GF-D8 (cell line): ENCODE measurements at regions not wholly inside any gene's neighbourhood (a gene's known extent, or its start where the extent isn't known, plus 50 kb on each side); places are given as distances from the start of the nearest gene placed in this dataset.
"Not testable (repeated sequence)": the region's sequence is repeated elsewhere in the genome, so short reads cannot be mapped to it uniquely, and the experiment has no call there.

Experiments used
- DNase-seq: peaks from one replicate; lab custom pipeline; 2025; lab: John Stamatoyannopoulos, UW

DNA sequence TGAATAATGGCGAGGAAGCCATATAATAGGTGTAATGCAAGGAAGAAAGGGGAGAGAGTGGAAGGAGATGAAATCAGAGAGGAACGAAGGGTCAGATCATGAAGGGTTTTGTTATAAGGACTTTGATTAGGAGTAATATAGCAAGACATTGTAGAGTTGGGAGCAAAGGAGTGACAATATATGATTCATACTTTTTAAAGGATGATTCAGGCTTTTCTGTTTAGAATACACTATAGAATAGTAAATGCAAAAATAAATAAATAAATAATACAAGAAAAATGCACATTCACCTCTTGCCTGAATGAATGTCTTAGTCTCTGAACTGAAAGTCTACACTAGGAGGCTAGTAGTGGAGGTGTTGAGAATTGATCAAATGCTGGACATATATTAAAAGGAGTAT, 1524.4 kb upstream of the AGA start:
- DNase-seq, result no peak

DNA sequence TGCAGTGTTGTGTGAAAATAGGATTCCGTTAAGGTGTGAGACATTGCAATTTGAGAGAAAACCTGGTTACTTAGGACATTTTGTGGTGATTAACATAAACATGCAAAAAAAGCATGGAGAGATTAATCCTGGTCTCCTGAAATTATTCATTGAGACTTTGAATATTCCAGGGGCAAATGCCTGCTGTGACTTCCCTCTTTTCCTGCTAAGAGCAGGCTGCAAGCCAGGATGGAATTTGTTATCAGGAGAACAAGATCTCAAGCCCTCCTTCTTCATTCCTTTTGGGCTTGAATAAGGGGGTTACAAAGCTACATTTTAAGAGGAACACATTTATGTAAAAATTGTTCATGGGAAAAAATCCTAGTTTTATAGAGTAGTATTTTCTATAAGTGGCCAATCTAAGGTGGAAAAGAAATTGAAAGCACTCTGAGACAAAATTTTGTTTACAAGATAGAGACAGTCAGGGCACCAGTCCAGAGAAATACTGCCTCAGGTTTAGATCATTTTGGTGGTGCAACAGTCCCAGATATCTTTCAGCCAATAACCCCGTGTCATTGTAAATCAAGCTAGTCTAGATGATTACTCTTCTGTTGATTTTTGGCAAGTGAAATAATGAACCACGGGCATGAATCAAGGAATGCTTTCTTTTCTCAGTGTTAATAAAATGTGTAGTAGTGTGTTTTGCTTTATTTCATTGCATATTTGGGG, 1528.3 kb upstream of the AGA start:
- DNase-seq, result no peak

DNA sequence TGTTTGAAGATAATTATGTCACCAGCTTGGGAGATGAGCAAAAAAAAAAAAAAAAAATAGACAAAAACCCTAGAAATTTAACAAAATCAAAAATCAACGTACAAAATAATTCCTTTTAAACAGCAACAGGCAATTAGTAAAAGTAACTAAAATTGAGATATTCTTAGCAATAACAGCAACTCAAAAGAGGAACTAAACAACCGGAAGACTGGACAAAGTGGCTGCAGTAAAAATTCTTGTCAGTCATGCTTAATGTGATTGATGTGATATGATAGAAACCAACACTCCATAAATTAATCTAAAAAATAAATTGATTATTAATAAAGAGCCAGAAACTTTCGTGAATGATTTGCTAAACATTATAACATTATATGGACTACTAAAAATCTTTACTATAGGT, 1534.6 kb upstream of the AGA start:
- no peak for DNase-seq

DNA sequence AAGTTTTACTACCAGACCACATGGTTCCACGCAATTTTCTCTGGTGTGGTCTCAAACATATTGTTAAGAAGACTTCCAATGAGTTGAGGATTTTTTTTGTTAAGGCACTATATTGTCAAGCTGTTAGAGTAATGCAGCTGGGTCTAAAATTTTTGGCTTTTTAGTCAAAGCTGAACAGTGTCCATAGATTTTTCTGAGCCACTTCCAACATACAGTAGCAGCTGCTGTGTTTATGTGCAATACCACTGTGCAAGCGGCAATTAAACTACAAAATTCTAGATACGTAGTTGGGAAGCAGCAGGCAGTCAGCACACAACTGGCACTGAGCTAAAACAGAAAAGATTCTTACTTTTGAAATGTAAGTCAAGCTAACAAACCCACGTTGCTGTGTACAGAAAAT, 1551.1 kb upstream of the AGA start:
- DNase-seq, result no peak

DNA sequence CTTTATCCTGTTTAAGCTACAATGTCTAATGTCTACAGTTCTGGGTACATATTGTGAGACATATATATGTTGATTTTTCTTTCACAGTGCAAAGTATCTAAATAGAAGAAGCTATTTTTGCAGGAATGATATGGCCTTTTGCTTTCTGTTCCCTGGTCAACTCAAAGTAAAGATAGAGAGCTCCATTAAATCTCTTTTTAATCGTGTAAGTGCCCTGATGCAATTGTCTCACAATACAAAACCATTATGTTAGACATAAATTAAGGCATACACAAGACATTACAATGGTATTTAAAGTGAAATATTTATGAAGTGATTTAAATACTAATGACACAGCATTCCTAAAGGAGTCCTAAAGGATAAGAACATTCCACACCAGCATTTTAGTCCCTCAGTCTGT, 1559.7 kb upstream of the AGA start:
- DNase-seq, result no peak

DNA sequence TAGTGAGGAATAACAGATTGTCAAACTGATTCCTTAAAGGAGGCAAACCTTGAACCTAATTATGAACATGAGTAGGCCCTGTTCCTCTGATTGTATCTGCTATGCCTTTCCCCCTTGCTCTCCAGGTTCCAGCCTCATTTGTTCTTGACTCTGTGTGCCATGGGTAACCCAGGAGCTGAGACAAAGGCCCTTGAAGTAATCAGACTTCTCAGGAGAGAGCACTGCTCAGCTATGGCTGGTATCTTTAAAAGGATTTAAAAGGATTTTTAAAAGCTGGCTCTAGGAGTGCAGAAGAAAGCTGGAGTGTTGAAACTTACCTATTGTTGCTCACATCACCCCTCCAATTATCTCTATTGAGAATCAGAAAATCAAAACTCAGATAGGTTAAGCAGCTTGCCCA, 1565.5 kb upstream of the AGA start:
- no peak for DNase-seq

DNA sequence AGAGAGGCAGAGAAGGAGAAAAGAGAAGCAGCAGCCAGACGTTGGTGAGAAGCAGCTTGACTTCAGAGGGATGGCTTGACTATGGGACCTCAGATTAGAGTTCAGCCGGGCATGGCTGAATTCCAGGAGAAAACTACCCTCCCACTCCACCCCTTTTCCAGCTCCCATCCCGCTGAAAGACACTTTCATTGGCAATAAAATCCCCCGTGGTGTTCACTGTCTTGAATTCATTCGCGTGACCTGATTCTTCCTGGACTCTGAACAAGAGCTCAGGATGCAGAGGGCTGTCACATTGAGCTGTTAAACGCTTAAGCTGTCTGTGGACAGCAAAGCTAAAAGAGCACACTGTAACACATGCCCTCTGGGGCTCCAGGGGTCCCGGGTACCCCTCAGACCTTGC, 1575.3 kb upstream of the AGA start:
- DNase-seq, result no peak

DNA sequence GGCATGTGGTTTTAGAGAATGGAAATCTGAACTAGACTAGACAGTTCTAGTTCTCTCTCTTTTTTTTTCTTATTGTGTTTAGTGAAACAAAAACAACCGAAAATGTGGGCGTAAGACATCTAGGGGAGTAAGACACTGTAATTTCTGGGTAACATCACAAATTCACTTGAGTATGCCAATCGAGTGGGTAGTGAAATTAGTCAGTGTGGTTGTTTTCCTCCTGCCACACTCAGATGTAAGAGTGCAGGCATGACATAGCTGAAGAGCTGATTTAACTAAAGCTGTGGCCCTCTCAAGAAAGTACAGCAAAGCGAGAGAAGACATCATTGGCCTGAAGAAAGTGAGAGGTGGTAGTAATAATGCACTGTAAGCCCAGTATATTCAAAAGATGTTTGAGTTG, 1585.3 kb upstream of the AGA start:
- DNase-seq, result no peak

DNA sequence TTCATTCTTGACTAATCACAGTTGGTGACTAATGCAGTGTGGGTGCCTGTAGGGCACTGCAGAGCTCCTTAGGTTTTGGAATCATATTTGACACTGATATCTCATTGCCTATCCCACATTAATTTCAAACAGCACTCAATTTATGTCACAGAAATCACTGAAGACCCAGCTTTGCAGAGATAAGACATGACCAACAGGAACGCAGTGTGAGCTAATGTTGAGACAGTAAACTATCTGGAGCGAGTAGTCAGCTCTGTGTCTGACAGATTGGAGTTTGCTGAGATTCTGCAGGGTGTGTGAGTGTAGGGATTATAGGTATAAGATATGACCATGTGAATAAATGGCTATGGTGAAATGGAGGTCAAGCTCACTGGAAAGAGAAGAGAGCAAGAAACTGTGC, 1586.1 kb upstream of the AGA start:
- DNase-seq, result no peak

DNA sequence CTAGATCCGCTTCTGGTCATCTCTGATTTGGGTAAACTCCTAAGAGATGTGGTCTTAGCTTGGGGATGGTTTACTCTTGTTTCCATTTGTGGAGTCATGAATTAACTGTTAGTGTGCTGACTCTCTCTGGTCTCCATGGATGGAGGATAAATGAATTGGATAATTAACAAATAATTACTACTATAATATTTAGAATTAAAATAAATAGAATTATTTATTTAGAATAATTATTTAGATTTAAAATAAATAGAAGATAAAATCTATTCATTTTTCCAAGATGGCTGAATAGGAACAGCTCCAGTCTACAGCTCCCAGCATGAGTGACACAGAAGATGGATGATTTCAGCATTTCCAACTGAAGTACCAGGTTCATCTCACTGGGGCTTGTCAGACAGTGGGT, 1587.4 kb upstream of the AGA start:
- no peak for DNase-seq

DNA sequence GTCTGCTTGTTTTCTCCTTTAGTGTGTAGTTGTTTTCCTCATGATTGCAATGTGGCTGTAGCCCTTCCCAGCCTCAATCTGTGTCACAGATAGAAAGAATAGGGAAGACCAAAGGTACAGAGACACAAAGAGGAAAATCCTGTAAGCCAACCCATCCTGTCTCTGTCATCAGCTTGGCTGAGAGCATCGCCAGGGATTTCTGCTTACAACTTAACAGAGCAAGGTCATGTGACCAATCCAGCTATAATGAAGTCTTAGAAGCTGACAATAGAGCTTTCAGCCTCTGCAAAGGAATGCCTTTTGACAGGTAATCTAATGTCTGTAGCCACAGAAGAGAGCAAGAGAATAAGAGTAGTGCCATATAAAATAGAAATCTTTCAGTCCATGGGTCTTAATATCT, 1598.0 kb upstream of the AGA start:
- no peak for DNase-seq

DNA sequence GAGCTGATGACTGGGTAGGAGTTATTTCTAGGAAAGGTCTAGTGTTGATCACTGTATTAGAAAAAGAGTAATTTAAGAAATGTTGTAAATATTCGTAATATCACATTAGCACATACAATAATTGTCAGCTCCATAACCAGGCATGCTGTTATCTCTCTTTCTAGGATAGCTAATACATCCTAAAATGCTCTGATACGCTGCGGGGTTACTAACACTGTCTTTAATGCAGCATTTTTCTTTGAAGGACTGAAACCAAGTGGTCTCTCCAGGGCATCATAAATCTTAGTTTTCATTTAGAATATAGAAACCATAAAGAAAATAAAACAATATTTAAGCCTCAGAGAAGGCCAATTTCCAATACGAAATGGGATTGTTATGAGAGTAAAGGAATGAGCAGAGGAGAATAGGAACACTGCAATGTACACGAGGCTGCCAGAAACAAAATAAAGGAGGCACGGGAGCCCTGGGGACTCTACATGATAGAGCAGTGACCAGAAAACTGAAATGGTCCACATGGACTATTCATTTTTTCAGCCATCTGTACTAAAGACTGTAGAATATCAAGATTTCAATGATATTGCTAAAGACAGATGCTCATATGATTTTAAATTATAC, 1606.7 kb upstream of the AGA start:
- no peak for DNase-seq

DNA sequence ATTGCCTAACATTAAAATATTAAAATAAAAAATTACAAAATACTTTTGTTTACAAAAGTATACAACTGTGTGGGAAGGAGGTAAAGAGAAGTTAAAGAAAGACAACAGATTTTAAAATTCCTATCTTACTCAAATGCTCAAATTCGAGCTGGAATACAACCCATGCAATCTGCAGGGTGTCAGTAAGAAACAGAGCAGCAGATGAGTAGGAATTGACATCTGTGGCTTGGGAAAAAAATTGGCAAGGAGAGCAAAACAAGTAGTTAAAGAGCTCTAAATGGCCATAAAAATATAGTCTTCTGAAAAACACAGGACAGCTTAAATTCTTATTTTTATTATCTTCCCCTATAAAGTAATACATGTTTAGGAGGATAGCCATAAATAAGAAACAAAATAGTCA, 1609.0 kb upstream of the AGA start:
- DNase-seq, result no peak

DNA sequence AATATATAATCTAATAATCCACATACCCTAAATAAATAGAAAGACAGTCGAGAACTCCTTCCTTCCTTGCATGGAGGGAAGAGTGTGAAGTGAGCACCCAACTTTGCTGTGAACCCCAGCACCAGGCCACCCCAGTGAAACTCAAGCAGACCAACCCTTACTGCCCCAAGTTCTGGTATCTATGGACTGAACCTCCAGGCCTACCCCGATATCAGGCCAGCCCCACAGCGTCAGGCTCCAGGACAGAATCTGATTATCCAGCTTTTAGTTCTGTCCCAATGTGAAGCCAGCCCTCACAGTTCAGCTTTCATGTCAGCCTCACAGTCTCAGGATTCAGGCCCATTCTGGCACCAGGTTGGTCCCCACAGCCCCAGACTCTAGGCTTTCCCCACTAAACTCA, 1617.2 kb upstream of the AGA start:
- no peak for DNase-seq

DNA sequence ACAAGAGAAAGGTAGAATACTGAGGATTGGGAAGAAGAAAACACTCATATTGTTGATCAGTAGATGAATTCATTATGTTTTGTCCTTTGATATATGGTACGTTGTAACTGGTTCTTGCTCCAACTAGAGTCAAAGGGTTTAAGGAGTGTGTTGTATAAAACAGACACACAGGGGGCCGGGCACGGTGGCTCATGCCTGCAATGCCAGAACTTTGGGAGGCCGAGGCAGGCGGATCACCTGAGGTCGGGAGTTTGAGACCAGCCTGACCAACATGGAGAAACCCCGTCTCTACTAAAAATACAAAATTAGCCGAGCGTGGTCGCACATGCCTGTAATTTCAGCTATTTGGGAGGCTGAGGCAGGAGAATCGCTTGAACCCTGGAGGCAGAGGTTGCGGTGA, 1624.0 kb upstream of the AGA start:
- not testable (repeated sequence) for DNase-seq

DNA sequence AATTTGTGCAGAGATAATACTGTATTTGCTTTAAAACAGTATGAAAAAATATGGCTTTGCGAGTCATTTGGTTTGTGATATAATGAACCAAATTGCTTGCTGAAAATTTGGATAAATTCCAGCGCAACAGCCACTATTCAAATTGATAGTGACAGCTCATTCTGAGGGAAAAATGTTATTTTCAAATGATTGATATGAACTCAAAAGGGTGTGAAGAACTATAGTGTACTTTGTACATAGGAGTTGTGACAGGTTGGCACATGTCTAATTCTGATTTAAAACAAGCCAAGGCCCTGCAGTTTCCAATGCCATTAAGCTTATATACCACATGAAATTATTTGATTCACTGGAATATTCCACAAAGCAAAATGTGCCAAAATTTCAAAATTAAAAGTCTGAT, 1628.9 kb upstream of the AGA start:
- no peak for DNase-seq

DNA sequence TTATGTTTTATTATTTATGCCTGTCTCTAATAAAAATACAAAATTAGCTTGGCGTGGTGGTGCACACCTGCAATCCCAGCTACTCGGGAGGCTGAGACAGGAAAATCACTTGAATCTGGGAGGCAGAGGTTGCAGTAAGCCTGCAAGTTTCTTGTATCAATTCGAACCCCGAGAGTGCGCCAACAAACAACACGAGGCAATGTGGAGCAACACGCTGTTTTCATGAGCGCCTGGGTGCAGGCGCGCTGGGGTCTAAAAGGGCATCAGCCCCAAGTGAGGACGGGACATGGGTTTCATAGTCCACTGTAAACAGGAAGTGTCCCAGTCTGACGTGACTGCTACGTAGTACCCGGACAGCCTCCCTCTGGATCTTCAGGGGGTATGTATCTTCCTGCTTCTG, 1634.6 kb upstream of the AGA start:
- no peak for DNase-seq

DNA sequence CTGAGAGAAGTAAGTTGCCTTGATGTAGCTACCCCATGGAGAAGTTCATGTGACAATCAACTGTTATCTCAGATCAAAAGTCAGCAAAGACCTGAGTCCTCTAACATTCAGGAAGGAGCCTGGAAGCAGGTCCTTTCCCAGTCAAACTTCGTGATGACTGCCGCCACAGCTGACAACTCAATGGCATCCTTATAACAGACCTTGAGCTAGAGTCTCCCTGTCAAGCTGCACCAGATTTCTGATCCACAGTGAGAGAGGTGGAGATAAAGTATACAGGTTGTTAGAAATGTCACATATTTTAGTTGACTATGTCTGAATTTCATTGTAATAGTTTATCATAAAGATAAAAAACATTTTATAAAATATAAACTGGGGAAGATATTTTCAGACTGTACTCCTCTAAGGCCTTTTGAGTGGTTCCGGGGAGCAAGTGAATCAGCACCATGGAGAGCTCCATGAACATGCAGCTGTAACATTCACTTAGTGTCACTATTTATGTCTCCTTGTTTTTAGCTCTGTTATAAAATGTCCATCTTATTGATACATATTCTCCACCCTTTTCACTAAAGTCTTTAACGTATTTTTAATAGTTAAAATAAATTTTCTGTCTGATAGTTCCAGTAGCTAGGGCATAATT, 1653.5 kb upstream of the AGA start:
- DNase-seq, result no peak

DNA sequence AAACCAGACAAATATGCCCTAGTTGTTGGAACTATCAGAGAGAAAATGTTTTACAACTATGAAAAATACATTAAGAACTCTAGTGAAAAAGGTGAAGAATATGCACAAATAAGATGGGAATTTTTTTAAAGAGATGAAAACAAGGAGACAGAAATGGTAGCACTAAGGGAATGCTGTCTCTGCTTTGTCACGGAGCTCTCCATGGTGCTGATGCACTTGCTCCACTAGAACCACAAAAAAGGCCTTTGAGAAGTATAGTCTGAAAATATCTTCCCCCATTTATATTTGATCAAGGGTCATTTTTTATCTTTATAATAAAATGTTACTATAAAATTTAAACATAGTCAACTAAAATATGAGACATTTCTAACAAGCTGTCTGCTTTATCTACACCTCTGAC, 1655.5 kb upstream of the AGA start:
- no peak for DNase-seq

DNA sequence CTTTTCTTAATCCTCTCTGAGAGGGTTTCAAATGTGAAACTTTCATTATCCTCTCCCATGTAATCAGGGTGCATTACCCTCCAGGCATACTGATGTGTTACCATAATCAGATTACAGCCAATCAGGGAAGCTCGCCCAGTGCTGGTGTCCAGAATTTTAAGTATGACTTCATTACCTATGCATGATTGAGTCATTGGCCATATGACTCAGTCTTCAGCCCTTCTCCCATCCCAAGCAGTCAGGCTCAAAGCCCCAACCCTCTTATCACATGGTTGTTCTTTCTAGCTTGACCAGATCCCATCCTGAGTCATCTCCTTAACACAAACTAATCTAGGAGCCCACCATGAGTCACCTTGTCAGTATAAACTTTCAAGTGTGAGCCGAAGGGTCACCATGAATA, 1668.1 kb upstream of the AGA start:
- no peak for DNase-seq

DNA sequence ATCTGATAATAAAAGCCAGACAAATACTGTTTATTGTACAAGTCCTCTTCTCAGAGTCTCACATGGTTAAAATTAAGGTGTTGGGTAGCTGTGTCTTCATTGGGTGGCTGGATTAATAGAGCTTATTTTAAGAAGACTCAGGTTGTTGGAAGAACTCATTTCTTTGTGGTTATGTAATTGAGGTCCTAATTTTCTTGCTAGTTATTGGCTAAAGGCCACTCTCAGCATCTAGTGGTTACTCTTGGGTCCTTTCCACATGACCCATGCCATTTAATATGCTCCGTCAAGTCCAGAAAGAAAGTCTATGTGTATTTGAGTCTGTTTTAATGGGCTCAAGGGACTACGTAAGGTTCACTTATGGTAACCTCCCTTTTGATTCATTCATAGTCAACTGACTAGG, 1668.6 kb upstream of the AGA start:
- DNase-seq, result no peak

DNA sequence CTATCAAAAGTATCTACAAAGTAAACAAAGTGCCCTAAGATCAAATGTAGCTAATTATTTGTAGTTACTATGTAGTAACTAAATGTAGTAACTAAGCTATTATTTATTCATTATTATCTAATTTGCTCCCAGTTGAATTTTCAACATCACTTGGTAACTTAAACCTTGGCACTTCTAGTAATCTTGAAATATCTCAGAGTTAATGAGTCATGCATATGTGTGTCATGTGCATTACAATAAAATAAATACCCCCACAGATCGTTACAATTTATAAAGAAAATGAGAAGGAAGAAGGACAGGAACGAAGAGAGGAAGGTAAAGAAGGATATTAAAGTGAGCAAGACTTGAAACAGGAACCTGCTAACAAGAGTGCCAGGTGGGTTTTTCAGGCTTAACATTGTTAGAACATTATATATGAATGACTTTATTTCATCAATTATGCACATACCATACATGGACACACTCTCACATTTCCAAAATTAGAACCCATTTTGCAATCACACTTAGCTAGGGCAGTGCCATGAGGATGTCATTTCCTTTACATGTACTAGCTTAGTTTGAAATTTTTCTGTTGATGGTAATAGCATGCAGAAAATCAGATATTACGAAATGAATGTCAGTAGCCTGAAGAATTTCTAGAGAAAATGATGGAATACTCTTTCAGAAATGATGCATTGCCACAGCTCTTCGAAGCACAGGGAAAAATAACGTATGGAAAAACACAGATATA, 1670.4 kb upstream of the AGA start:
- no peak for DNase-seq

DNA sequence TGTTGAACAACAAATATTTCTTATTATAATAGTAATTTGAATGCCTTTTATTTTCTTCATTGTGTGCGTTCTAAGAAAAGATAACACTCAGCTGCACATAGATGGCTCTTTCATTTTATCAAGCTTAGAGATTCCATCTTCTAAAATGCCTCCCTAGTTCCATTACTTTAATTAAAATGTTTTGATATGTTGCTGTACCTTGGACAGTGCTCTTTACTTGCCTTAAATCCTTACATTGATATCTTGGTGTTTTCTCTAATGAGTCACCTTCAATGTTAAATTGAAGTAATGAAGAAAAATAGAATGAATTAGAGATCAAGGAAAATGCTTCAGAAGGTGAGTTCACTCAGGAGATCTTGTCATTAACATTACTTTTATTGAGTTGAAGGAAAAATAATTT, 1672.4 kb upstream of the AGA start:
- no peak for DNase-seq
